Omental fat pad (tissue), 3 donors: ENCODE measurements at regions not wholly inside any gene's neighbourhood (a gene's known extent, or its start where the extent isn't known, plus 50 kb on each side); places are given as distances from the start of the nearest gene placed in this dataset.

ENCODE experiments used
- ATAC-seq: fragments of 150-250 bp; one replicate; pipeline ENCODE4 v1.9.1; 2016; ENCODE audit warnings: mild to moderate bottlenecking, moderate library complexity; ENCODE audit not compliant: low FRiP score
- DNase-seq: peaks from one replicate; pipeline ENCODE4 v3.0.0-alpha.2; 2019; ENCODE audit warnings: low spot score
- CTCF ChIP-seq, 3 donors: fragments of 450-650 bp; IDR thresholded peaks; one replicate each; pipeline ENCODE4 v1.5.1; 2016 to 2017; ENCODE audit warnings: antibody characterized with exemption in 3 of 3, mild to moderate bottlenecking in 3 of 3, moderate library complexity in 2 of 3

- ATAC-seq (peak; percentile 15), DNase-seq (no peak)
- TF ChIP-seq CTCF (IDR thresholded peaks at IDR 0.05), result no peak
Measured at GRCh38 chr10:4685904-4686643, 139.9 kb upstream of the AKR1E2 start.

GRCh38 chr10:4685491-4685890 lies 140.5 kb upstream of the AKR1E2 start:
- no peak for TF ChIP-seq CTCF (IDR thresholded peaks at IDR 0.05)
- ATAC-seq (no peak), DNase-seq (no peak)

GRCh38 chr10:4684434-4684833 lies 141.6 kb upstream of the AKR1E2 start:
- DNase-seq, result no peak
- no peak for TF ChIP-seq CTCF (IDR thresholded peaks at IDR 0.05)
- ATAC-seq, result no peak

- DNase-seq (no peak), ATAC-seq (no peak)
- no peak for TF ChIP-seq CTCF (IDR thresholded peaks at IDR 0.05)
Measured at GRCh38 chr10:4683838-4684237, 142.2 kb upstream of the AKR1E2 start.

GRCh38 chr10:4683137-4683536 lies 142.9 kb upstream of the AKR1E2 start:
- DNase-seq (no peak), ATAC-seq (no peak)
- no peak for TF ChIP-seq CTCF (IDR thresholded peaks at IDR 0.05)

GRCh38 chr10:4678951-4679671 lies 146.9 kb upstream of the AKR1E2 start:
- no peak for TF ChIP-seq CTCF (IDR thresholded peaks at IDR 0.05)
- ATAC-seq (no peak), DNase-seq (no peak)
